Kidney (tissue), 13 donors: ENCODE measurements at regions not wholly inside any gene's neighbourhood (a gene's known extent, or its start where the extent isn't known, plus 50 kb on each side); places are given as distances from the start of the nearest gene placed in this dataset.

Experiments
- DNase-seq, 5 donors: peaks; one replicate each; pipeline ENCODE4 v3.0.0-alpha.2; 2013 to 2020
- FAIRE-seq: peaks from 2 replicates; lab custom pipeline; 2012; peaks lifted over from hg19 to GRCh38; lab: Jason Lieb, UNC
- H3K27ac ChIP-seq, 2 donors: one replicate each; pipeline ENCODE4 v1.7.0; 2013; ENCODE audit warnings: low read depth in 2 of 2, low read length in 2 of 2, inconsistent platforms in 1 of 2
- H3K27me3 ChIP-seq: one replicate; pipeline ENCODE4 v1.7.1; 2013; ENCODE audit warnings: low read length, inconsistent platforms; ENCODE audit not compliant: control insufficient read depth, insufficient read depth
- H3K36me3 ChIP-seq, 3 donors: one replicate each; pipeline versions ENCODE4 v1.7.0 to v1.7.1; 2013; ENCODE audit warnings: low read length in 3 of 3, control low read depth in 1 of 3, inconsistent platforms in 1 of 3; ENCODE audit not compliant: insufficient read depth in 3 of 3, control insufficient read depth in 2 of 3
- H3K4me1 ChIP-seq, 3 donors: one replicate each; pipeline versions ENCODE4 v1.7.0 to v1.7.1; 2013; ENCODE audit warnings: low read length in 3 of 3, inconsistent platforms in 1 of 3, low read depth in 1 of 3; ENCODE audit not compliant: control insufficient read depth in 2 of 3, insufficient read depth in 2 of 3
- H3K4me3 ChIP-seq, 3 donors: one replicate each; pipeline versions ENCODE4 v1.7.0 to v1.8.1; 2013; ENCODE audit warnings: low read length in 3 of 3, control low read depth in 1 of 3, inconsistent platforms in 1 of 3
- H3K9ac ChIP-seq, 3 donors: one replicate each; pipeline versions ENCODE4 v1.7.0 to v1.7.1; 2013; ENCODE audit warnings: low read length in 3 of 3, control low read depth in 1 of 3, inconsistent platforms in 1 of 3
- H3K9me3 ChIP-seq, 3 donors: one replicate each; pipeline versions ENCODE4 v1.7.0 to v1.7.1; 2013; ENCODE audit warnings: low read length in 3 of 3, control low read depth in 1 of 3, inconsistent platforms in 1 of 3; ENCODE audit not compliant: control insufficient read depth in 2 of 3, insufficient read depth in 1 of 3
- intact Hi-C: fragments of 100-400 bp; cut with DNase I; formaldehyde crosslinking; loops from one replicate; pipeline ENCODE4 v1.11.1; 2022
- TF ChIP-seq, protein P1 (sequence below): IDR thresholded peaks from 3 replicates; pipeline ENCODE4 v1.5.1; 2012; ENCODE audit warnings: mild to moderate bottlenecking, moderate library complexity, borderline replicate concordance; ENCODE audit not compliant: insufficient read depth; ENCODE audit errors: extremely low read depth
- donor health status: control.
- donor health status: control.
- donor health status: control.
- donor health status: control.
- donor health status: control.
- donor health status: DM: yes; HTN: yes; CAD: no.
- donor health status: Normal renal cell carcinoma (clear cell type).

DNA sequence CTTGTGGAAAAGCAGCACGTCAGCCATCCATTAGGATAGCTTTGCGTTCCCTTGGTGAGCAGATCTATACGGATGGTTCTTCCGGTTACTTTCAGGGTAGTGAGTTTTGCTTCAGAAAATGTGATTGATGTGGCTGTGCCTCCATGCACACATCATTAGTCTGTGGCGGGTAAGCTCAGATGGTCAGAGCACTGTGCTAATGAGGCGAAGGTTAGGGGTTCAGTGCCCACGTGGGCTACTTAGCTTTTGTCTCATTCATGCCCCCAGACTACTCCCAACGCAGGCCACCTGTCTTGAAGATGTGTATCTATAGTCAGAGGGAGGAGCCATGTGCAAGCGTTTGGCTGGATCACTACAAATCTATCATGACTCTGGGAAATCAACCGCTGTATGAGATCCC lies 322.8 kb upstream of the POU3F3 start:
- Histone ChIP-seq H3K9me3 (no peaks in the 10 kb centered on the region), H3K27ac (no peak overlapping the region), H3K4me3 (no peak overlapping the region), H3K27me3 (no peaks in the 10 kb centered on the region), H3K4me1 (no peaks in the 10 kb centered on the region), H3K36me3 (no peaks in the 10 kb centered on the region), H3K9ac (no peak overlapping the region)
- no peak for FAIRE-seq
- DNase-seq = no peak
- TF ChIP-seq, protein P1, sequence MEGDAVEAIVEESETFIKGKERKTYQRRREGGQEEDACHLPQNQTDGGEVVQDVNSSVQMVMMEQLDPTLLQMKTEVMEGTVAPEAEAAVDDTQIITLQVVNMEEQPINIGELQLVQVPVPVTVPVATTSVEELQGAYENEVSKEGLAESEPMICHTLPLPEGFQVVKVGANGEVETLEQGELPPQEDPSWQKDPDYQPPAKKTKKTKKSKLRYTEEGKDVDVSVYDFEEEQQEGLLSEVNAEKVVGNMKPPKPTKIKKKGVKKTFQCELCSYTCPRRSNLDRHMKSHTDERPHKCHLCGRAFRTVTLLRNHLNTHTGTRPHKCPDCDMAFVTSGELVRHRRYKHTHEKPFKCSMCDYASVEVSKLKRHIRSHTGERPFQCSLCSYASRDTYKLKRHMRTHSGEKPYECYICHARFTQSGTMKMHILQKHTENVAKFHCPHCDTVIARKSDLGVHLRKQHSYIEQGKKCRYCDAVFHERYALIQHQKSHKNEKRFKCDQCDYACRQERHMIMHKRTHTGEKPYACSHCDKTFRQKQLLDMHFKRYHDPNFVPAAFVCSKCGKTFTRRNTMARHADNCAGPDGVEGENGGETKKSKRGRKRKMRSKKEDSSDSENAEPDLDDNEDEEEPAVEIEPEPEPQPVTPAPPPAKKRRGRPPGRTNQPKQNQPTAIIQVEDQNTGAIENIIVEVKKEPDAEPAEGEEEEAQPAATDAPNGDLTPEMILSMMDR = no peak
- intact Hi-C loops = no loop called here

- no peak overlapping the region for H3K4me3 ChIP-seq
- H3K27me3 ChIP-seq = no peaks in the 10 kb centered on the region
- intact Hi-C loops = no loop called here
- no peaks in the 10 kb centered on the region for H3K4me1 ChIP-seq
- H3K9ac ChIP-seq = no peak overlapping the region
- no peaks in the 10 kb centered on the region for H3K36me3 ChIP-seq
- DNase-seq (no peak), FAIRE-seq (no peak)
- TF ChIP-seq, protein P1 = no peak
- no peaks in the 10 kb centered on the region for H3K9me3 ChIP-seq
- no peak overlapping the region for H3K27ac ChIP-seq
These were observed 316.8 kb upstream of the POU3F3 start for GRCh38 chr2:104537116-104537515.

GRCh38 chr2:104538077-104538476 lies 315.8 kb upstream of the POU3F3 start:
- FAIRE-seq = no peak
- no peaks in the 10 kb centered on the region for H3K9me3 ChIP-seq
- H3K9ac ChIP-seq = no peak overlapping the region
- no peak overlapping the region for H3K27ac ChIP-seq
- H3K36me3 ChIP-seq = no peaks in the 10 kb centered on the region
- no peak for DNase-seq
- H3K4me3 ChIP-seq = no peak overlapping the region
- no peaks in the 10 kb centered on the region for H3K4me1 ChIP-seq
- intact Hi-C loops = no loop called here
- no peaks in the 10 kb centered on the region for H3K27me3 ChIP-seq
- TF ChIP-seq, protein P1 = no peak

- DNase-seq (no peak), FAIRE-seq (no peak)
- no peak overlapping the region for H3K27ac ChIP-seq
- H3K9me3 ChIP-seq = no peaks in the 10 kb centered on the region
- intact Hi-C loops = no loop called here
- H3K4me3 ChIP-seq = no peak overlapping the region
- H3K9ac ChIP-seq = no peak overlapping the region
- no peaks in the 10 kb centered on the region for H3K27me3 ChIP-seq
- no peaks in the 10 kb centered on the region for H3K36me3 ChIP-seq
- TF ChIP-seq, protein P1 = no peak
- no peaks in the 10 kb centered on the region for H3K4me1 ChIP-seq
These were observed 314.3 kb upstream of the POU3F3 start for GRCh38 chr2:104539649-104540048.
